ENCODE measurements at regions not wholly inside any gene's neighbourhood (a gene's known extent, or its start where the extent isn't known, plus 50 kb on each side); places are given as distances from the start of the nearest gene placed in this dataset.

- TF ChIP-seq EZH2phosphoT487 (IDR thresholded peaks at IDR 0.05; ENCODE audit: borderline replicate concordance): no peak
- TF ChIP-seq, protein P1, sequence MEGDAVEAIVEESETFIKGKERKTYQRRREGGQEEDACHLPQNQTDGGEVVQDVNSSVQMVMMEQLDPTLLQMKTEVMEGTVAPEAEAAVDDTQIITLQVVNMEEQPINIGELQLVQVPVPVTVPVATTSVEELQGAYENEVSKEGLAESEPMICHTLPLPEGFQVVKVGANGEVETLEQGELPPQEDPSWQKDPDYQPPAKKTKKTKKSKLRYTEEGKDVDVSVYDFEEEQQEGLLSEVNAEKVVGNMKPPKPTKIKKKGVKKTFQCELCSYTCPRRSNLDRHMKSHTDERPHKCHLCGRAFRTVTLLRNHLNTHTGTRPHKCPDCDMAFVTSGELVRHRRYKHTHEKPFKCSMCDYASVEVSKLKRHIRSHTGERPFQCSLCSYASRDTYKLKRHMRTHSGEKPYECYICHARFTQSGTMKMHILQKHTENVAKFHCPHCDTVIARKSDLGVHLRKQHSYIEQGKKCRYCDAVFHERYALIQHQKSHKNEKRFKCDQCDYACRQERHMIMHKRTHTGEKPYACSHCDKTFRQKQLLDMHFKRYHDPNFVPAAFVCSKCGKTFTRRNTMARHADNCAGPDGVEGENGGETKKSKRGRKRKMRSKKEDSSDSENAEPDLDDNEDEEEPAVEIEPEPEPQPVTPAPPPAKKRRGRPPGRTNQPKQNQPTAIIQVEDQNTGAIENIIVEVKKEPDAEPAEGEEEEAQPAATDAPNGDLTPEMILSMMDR (conservative IDR thresholded peaks at IDR 0.05; ENCODE audit: low read length): no peak
Measured at GRCh38 chr7:17590221-17590620, 291.8 kb downstream of the AHR start.

Data from Loucy (cell line).